ENCODE measurements at regions not wholly inside any gene's neighbourhood (a gene's known extent, or its start where the extent isn't known, plus 50 kb on each side); places are given as distances from the start of the nearest gene placed in this dataset.

DNA sequence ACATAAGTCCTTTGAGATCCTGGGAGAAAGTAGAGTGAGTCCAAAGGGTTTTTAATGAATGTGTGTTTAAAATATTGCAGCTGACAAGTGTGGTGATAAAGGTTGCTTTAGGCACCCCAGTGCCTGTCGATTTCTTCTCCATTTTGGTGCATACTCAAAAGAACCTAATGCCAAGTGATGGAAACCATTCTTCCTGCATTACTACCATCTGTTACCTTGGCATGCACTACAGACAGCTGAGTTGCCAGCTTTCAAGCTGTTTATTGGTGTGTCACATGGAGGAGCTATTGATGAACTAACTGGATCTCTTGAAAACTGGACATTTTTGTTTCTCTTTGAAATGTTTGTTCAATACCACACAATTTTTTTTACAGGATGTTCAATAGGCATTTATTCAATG is 350.0 kb downstream of the AKAIN1 start:
- H3K27me3 ChIP-seq (ENCODE audit: control insufficient read depth, insufficient read depth, low read length), result no peaks in the 10 kb centered on the region
- no peaks in the 10 kb centered on the region for H3K36me3 ChIP-seq (ENCODE audit: control insufficient read depth, insufficient read depth, low read length)
- TF ChIP-seq, protein P1, sequence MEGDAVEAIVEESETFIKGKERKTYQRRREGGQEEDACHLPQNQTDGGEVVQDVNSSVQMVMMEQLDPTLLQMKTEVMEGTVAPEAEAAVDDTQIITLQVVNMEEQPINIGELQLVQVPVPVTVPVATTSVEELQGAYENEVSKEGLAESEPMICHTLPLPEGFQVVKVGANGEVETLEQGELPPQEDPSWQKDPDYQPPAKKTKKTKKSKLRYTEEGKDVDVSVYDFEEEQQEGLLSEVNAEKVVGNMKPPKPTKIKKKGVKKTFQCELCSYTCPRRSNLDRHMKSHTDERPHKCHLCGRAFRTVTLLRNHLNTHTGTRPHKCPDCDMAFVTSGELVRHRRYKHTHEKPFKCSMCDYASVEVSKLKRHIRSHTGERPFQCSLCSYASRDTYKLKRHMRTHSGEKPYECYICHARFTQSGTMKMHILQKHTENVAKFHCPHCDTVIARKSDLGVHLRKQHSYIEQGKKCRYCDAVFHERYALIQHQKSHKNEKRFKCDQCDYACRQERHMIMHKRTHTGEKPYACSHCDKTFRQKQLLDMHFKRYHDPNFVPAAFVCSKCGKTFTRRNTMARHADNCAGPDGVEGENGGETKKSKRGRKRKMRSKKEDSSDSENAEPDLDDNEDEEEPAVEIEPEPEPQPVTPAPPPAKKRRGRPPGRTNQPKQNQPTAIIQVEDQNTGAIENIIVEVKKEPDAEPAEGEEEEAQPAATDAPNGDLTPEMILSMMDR (IDR thresholded peaks at IDR 0.05; ENCODE audit: insufficient read depth, low read length, severe bottlenecking), result no peak
- no peak for FAIRE-seq
- DNase-seq (ENCODE audit: low read depth), result no peak
- no peak overlapping the region for H3K4me3 ChIP-seq (ENCODE audit: low read depth, low read length)

DNA sequence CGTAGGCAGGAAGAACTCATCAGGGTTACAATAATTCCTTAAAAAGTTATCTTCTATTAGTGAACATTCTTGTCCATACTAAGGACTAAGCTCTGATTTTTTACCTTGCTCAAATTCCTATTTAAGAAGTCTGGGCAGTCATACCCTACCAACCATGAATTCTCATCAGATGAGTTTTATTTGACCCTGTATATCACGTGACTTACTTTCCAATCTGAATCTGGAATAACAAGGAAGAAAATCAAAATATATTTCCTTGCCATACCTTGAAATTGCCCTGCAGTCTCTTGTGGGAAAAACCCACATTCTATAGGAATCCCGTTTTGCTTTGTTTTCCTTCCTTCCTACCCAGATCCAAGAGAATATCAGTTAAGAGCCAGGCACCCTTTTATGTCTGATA is 352.7 kb downstream of the AKAIN1 start:
- DNase-seq (ENCODE audit: low read depth) (no peak), FAIRE-seq (no peak)
- no peaks in the 10 kb centered on the region for H3K36me3 ChIP-seq (ENCODE audit: control insufficient read depth, insufficient read depth, low read length)
- TF ChIP-seq, protein P1 (IDR thresholded peaks at IDR 0.05; ENCODE audit: insufficient read depth, low read length, severe bottlenecking), result no peak
- H3K4me3 ChIP-seq (ENCODE audit: low read depth, low read length), result no peak overlapping the region
- H3K27me3 ChIP-seq (ENCODE audit: control insufficient read depth, insufficient read depth, low read length), result no peaks in the 10 kb centered on the region

DNA sequence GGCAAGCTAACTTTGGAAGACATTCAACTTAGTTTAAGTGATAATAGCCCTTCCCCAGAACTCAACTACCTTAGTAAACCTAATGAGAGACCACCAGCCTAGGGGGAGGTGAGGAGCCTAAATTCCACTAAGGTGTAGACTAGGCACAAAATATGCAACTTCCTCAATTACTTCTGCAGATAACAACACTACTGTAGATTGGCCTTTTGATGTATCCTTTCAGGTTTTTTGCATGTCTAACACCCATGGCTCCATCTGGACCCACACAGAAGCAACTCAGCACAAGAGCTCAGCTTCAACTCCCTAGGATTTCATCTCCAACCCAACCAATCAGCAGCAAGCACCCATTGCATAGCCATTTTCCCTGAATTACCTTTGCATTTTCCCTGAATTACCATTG is 353.3 kb downstream of the AKAIN1 start:
- H3K27me3 ChIP-seq (ENCODE audit: control insufficient read depth, insufficient read depth, low read length), result no peaks in the 10 kb centered on the region
- no peak for FAIRE-seq
- no peaks in the 10 kb centered on the region for H3K36me3 ChIP-seq (ENCODE audit: control insufficient read depth, insufficient read depth, low read length)
- no peak for DNase-seq (ENCODE audit: low read depth)
- no peak overlapping the region for H3K4me3 ChIP-seq (ENCODE audit: low read depth, low read length)
- TF ChIP-seq, protein P1 (IDR thresholded peaks at IDR 0.05; ENCODE audit: insufficient read depth, low read length, severe bottlenecking), result no peak

DNA sequence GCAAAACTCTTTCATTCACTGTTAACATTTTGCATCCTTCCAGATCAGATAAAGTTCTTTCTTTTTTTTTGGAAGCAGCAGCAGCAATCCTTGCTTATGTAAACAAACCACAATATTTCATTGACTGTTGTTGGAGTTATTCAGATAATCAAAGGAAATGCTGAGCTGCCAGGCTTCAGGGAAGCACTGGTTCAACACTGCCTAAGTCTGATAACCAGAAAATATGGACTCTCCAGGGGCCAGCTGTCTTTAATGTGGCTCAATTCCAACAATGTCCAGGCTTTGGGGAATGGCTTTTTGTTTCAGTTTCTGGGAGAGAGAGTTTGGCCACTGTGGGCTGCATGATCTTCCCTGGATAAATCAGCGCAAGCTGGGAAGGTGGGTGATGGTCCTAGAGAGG is 354.3 kb downstream of the AKAIN1 start:
- no peak for FAIRE-seq
- H3K27me3 ChIP-seq (ENCODE audit: control insufficient read depth, insufficient read depth, low read length), result no peaks in the 10 kb centered on the region
- DNase-seq (ENCODE audit: low read depth), result peak; percentile 1
- H3K4me3 ChIP-seq (ENCODE audit: low read depth, low read length), result no peak overlapping the region
- no peaks in the 10 kb centered on the region for H3K36me3 ChIP-seq (ENCODE audit: control insufficient read depth, insufficient read depth, low read length)
- TF ChIP-seq, protein P1 (IDR thresholded peaks at IDR 0.05; ENCODE audit: insufficient read depth, low read length, severe bottlenecking), result no peak

DNA sequence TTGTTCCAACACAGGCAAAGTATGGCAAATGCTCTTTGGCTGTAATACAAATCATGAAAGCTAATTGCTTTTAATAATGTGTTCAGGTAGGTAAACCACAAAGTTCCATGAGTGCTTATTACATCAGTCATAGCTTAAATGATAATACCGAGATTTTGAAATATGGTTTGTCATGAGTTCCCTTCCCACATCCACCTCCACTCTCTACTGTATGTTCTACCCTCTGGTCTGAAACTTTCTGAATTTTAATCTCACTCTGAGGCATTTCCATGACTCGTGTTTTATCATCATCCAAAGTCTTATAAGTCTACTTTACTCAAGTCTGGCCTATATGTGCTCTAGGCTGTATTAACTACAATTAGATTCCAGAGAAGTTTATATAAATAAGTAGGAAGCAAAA is 354.8 kb downstream of the AKAIN1 start:
- TF ChIP-seq, protein P1 (IDR thresholded peaks at IDR 0.05; ENCODE audit: insufficient read depth, low read length, severe bottlenecking), result no peak
- Histone ChIP-seq H3K4me3 (ENCODE audit: low read depth, low read length) (no peak overlapping the region), H3K27me3 (ENCODE audit: control insufficient read depth, insufficient read depth, low read length) (no peaks in the 10 kb centered on the region), H3K36me3 (ENCODE audit: control insufficient read depth, insufficient read depth, low read length) (no peaks in the 10 kb centered on the region)
- FAIRE-seq (no peak), DNase-seq (ENCODE audit: low read depth) (peak; percentile 56)

DNA sequence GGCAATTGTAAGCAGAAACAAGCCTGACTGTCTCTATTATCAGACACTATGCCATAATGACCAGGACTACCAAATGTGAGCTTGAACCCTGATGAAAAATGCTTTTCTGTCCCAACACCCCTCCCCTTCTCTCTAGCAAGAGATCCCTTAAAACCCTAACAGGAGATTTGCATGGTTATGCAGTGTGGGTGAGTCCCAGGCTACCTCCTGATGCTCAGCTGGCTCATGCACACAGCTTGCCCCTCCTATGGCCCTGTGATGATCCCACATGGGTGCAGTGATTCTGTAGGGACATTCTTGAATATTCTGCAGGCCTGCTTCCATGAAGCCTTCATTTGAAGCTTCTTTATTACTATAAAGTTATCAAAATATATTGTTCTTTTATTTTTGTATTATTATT is 357.4 kb downstream of the AKAIN1 start:
- DNase-seq (ENCODE audit: low read depth), result no peak
- TF ChIP-seq, protein P1 (IDR thresholded peaks at IDR 0.05; ENCODE audit: insufficient read depth, low read length, severe bottlenecking), result no peak
- Histone ChIP-seq H3K27me3 (ENCODE audit: control insufficient read depth, insufficient read depth, low read length) (no peaks in the 10 kb centered on the region), H3K36me3 (ENCODE audit: control insufficient read depth, insufficient read depth, low read length) (no peaks in the 10 kb centered on the region), H3K4me3 (ENCODE audit: low read depth, low read length) (no peak overlapping the region)
- no peak for FAIRE-seq
